MCF 10A (cell line): ENCODE measurements at regions not wholly inside any gene's neighbourhood (a gene's known extent, or its start where the extent isn't known, plus 50 kb on each side); places are given as distances from the start of the nearest gene placed in this dataset.

Experiments used
- BruUV-seq: library from RNA; stranded (reverse); fragments of 400-500 nt; replicated peaks from 2 replicates; lab custom pipeline; 2021; lab: Mats Ljungman, UMichigan
- CTCF ChIA-PET: fragments of 300-600 bp; sonication (Branson Sonifier 250); formaldehyde crosslinking; extraction: SDS; loops from one replicate; lab custom pipeline; 2021; ENCODE audit warnings: antibody characterized with exemption, inconsistent platforms; lab: Yijun Ruan, JAX
- POLR2A ChIA-PET: fragments of 300-600, 350-650 bp; sonication (Branson Sonifier 250); formaldehyde crosslinking; extraction: SDS; loops from one replicate; lab custom pipeline; 2020; ENCODE audit warnings: antibody characterized with exemption, inconsistent platforms; lab: Yijun Ruan, JAX
- DNase-seq: peaks from one replicate; pipeline ENCODE4 v3.0.0-alpha.2; 2018; ENCODE audit not compliant: unreplicated experiment
- H3K27ac Mint-ChIP-seq: one replicate; pipeline ENCODE4 v1.8.0; 2022; ENCODE audit warnings: mild to moderate bottlenecking, low read depth, mixed read lengths; ENCODE audit not compliant: unreplicated experiment
- H3K27me3 Mint-ChIP-seq: one replicate; pipeline ENCODE4 v1.8.0; 2022; ENCODE audit warnings: mixed read lengths; ENCODE audit not compliant: insufficient read depth, unreplicated experiment
- H3K36me3 Mint-ChIP-seq: one replicate; pipeline ENCODE4 v1.8.0; 2022; ENCODE audit warnings: mild to moderate bottlenecking, moderate library complexity, mixed read lengths; ENCODE audit not compliant: insufficient read depth, unreplicated experiment
- H3K4me1 Mint-ChIP-seq: one replicate; pipeline ENCODE4 v1.8.0; 2022; ENCODE audit warnings: mixed read lengths; ENCODE audit not compliant: insufficient read depth, unreplicated experiment
- H3K4me3 Mint-ChIP-seq: one replicate; pipeline ENCODE4 v1.8.0; 2022; ENCODE audit warnings: mild to moderate bottlenecking, moderate library complexity, mixed read lengths; ENCODE audit not compliant: unreplicated experiment
- H3K9me3 Mint-ChIP-seq: one replicate; pipeline ENCODE4 v1.8.0; 2022; ENCODE audit warnings: mixed read lengths; ENCODE audit not compliant: unreplicated experiment
- intact Hi-C: fragments of 100-400 bp; cut with micrococcal nuclease; formaldehyde crosslinking; loops from 2 replicates; pipeline ENCODE4 v1.14.1; 2022
- TF ChIP-seq, protein P1 (sequence below): fragments of 200-600 bp; IDR thresholded peaks from one replicate; pipeline ENCODE4 v1.8.0; 2022; ENCODE audit warnings: antibody characterized with exemption, mild to moderate bottlenecking; ENCODE audit not compliant: unreplicated experiment

DNA sequence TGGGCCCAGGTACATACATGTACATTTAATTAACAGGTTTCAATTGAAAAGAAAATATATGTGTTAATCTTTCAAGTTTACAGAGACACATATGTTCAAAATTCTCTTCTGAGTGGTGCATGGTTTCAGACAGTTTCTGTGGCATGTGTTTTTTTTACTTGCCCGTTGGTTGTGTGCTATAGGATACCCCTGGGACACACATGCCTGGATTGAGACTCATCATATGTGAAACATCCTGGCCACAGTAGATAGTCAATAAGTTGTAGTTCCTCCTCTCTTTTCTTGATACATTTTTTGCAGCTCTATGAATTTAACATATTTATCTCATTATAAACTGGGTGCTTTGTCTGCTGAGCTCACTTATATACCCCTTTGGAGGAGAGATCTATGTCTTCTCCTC lies 207.8 kb upstream of the CTBP2 start:
- Mint-ChIP-seq H3K36me3 (no peaks in the 10 kb centered on the region), H3K27ac (no peak overlapping the region), H3K27me3 (no peaks in the 10 kb centered on the region), H3K4me3 (no peak overlapping the region), H3K4me1 (no peaks in the 10 kb centered on the region), H3K9me3 (no peaks in the 10 kb centered on the region)
- intact Hi-C loops: no loop called here
- TF ChIP-seq, protein P1, sequence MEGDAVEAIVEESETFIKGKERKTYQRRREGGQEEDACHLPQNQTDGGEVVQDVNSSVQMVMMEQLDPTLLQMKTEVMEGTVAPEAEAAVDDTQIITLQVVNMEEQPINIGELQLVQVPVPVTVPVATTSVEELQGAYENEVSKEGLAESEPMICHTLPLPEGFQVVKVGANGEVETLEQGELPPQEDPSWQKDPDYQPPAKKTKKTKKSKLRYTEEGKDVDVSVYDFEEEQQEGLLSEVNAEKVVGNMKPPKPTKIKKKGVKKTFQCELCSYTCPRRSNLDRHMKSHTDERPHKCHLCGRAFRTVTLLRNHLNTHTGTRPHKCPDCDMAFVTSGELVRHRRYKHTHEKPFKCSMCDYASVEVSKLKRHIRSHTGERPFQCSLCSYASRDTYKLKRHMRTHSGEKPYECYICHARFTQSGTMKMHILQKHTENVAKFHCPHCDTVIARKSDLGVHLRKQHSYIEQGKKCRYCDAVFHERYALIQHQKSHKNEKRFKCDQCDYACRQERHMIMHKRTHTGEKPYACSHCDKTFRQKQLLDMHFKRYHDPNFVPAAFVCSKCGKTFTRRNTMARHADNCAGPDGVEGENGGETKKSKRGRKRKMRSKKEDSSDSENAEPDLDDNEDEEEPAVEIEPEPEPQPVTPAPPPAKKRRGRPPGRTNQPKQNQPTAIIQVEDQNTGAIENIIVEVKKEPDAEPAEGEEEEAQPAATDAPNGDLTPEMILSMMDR: no peak
- POLR2A ChIA-PET: no interaction called here
- DNase-seq: no peak
- BruUV-seq: no TSS peak
- CTCF ChIA-PET: interaction anchor here (0.6 kb wide), 1 partner anchor 321 kb away, joined by 3 read pairs; no protein-coding TSS in a partner anchor

GRCh38 chr10:125363791-125364190 lies 203.4 kb upstream of the CTBP2 start:
- CTCF ChIA-PET: interaction anchor here (0.7 to 1.1 kb wide), 3 partner anchors 11 to 234 kb away, joined by 3 to 5 read pairs (median 3); no protein-coding TSS in a partner anchor
- Mint-ChIP-seq H3K27me3 (no peaks in the 10 kb centered on the region), H3K4me3 (no peak overlapping the region), H3K4me1 (no peaks in the 10 kb centered on the region), H3K9me3 (no peaks in the 10 kb centered on the region), H3K27ac (no peak overlapping the region), H3K36me3 (no peaks in the 10 kb centered on the region)
- TF ChIP-seq, protein P1: no peak
- intact Hi-C loops: no loop called here
- DNase-seq: no peak
- no TSS peak for BruUV-seq
- POLR2A ChIA-PET: interaction anchor here (0.5 to 0.7 kb wide), 3 partner anchors 15 to 271 kb away, joined by 3 read pairs; no protein-coding TSS in a partner anchor

DNA sequence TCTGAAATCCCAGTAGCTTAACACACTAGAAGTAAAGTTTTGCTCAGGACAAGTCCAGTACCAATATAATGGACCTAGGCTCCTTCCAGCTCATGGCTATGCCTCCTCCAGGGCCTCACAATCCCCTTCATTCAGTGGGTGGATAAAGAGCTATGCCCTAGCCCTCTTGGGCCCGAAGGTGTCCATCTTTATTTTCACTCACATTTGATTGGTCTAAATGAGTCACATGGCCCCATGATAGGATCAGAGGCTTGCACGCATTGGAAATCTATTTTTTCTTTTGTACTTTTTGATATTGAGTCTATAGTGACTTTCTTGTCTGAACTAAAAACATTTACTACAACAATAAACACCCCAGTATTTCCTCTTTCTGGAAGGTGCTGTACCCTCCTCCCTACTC lies 202.6 kb upstream of the CTBP2 start:
- CTCF ChIA-PET: interaction anchor here (0.9 to 1.0 kb wide), 2 partner anchors 12 to 18 kb away, joined by 3 to 5 read pairs; no protein-coding TSS in a partner anchor
- no TSS peak for BruUV-seq
- TF ChIP-seq, protein P1: no peak
- Mint-ChIP-seq H3K27me3 (no peaks in the 10 kb centered on the region), H3K9me3 (no peaks in the 10 kb centered on the region), H3K4me1 (no peaks in the 10 kb centered on the region), H3K4me3 (no peak overlapping the region), H3K27ac (no peak overlapping the region), H3K36me3 (no peaks in the 10 kb centered on the region)
- DNase-seq: no peak
- intact Hi-C loops: no loop called here
- POLR2A ChIA-PET: interaction anchor here (0.5 to 0.7 kb wide), 2 partner anchors 210 to 272 kb away, joined by 3 read pairs; no protein-coding TSS in a partner anchor

DNA sequence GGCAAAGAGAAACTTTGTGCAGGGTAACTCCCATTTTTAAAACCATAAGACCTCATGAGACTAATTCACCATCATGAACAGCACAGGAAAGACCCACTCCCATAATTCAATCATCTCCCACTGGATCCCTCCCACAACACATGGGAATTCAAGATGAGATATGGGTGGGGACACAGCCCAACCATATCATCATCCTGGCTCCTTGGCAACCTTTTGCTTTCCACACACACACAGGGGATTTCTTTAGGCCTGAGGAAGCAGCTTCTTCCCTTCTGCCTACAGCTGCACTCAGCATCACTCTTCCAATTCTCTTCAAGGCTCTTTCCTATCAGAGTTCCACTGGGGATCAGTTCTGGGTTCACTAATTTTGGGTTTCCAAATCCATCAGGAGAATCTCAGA lies 199.0 kb upstream of the CTBP2 start:
- no peak overlapping the region for H3K4me3 Mint-ChIP-seq
- no peaks in the 10 kb centered on the region for H3K27me3 Mint-ChIP-seq
- no peak overlapping the region for H3K27ac Mint-ChIP-seq
- H3K9me3 Mint-ChIP-seq: no peaks in the 10 kb centered on the region
- ChIA-PET CTCF (interaction anchor here (0.9 kb wide), 1 partner anchor 12 kb away, joined by 3 read pairs; no protein-coding TSS in a partner anchor), POLR2A (interaction anchor here (0.6 kb wide), 1 partner anchor 214 kb away, joined by 3 read pairs; no protein-coding TSS in a partner anchor)
- intact Hi-C loops: no loop called here
- H3K4me1 Mint-ChIP-seq: no peaks in the 10 kb centered on the region
- no peaks in the 10 kb centered on the region for H3K36me3 Mint-ChIP-seq
- DNase-seq: no peak
- TF ChIP-seq, protein P1: no peak
- BruUV-seq: no TSS peak
